GM18508 (cell line): ENCODE measurements at regions not wholly inside any gene's neighbourhood (a gene's known extent, or its start where the extent isn't known, plus 50 kb on each side); places are given as distances from the start of the nearest gene placed in this dataset.
"Not testable (repeated sequence)": the region's sequence is repeated elsewhere in the genome, so short reads cannot be mapped to it uniquely, and the experiment has no call there.

Experiments used
- ATAC-seq: cut with Tn5 transposase; IDR thresholded peaks from one replicate; pipeline ENCODE4 v1.9.1; 2021; ENCODE audit warnings: moderate number of reproducible peaks; ENCODE audit not compliant: insufficient read depth, unreplicated experiment

- no peak for ATAC-seq
These were observed 450.2 kb downstream of the CBLN4 start for GRCh38 chr20:55555075-55555650.

GRCh38 chr20:55544638-55545037 is 460.7 kb downstream of the CBLN4 start:
- no peak for ATAC-seq

- ATAC-seq, result no peak
These were observed 464.8 kb downstream of the CBLN4 start for GRCh38 chr20:55540486-55540885.

- no peak for ATAC-seq
These were observed 465.3 kb downstream of the CBLN4 start for GRCh38 chr20:55540013-55540412.

GRCh38 chr20:55538261-55538908 is 466.9 kb downstream of the CBLN4 start:
- ATAC-seq, result no peak

GRCh38 chr20:55535366-55535765 is 470.0 kb downstream of the CBLN4 start:
- no peak for ATAC-seq

GRCh38 chr20:55533632-55534031 is 471.7 kb downstream of the CBLN4 start:
- ATAC-seq, result no peak

GRCh38 chr20:55530763-55531162 is 474.6 kb downstream of the CBLN4 start:
- ATAC-seq, result no peak

GRCh38 chr20:55528482-55528881 is 476.8 kb downstream of the CBLN4 start:
- no peak for ATAC-seq

GRCh38 chr20:55522296-55522815 is 483.0 kb downstream of the CBLN4 start:
- no peak for ATAC-seq

- ATAC-seq, result not testable (repeated sequence)
These were observed 487.7 kb downstream of the CBLN4 start for GRCh38 chr20:55517584-55517983.

GRCh38 chr20:55515832-55516231 is 489.5 kb downstream of the CBLN4 start:
- ATAC-seq, result no peak

- ATAC-seq, result no peak
These were observed 490.8 kb downstream of the CBLN4 start for GRCh38 chr20:55514531-55514930.

GRCh38 chr20:55513954-55514353 is 491.4 kb downstream of the CBLN4 start:
- ATAC-seq, result no peak

GRCh38 chr20:55500130-55500529 is 505.2 kb downstream of the CBLN4 start:
- no peak for ATAC-seq

GRCh38 chr20:55488593-55488992 is 516.7 kb downstream of the CBLN4 start:
- no peak for ATAC-seq

- ATAC-seq, result no peak
These were observed 526.4 kb downstream of the CBLN4 start for GRCh38 chr20:55478724-55479450.

GRCh38 chr20:55472704-55473103 is 532.6 kb downstream of the CBLN4 start:
- no peak for ATAC-seq

- no peak for ATAC-seq
These were observed 534.0 kb downstream of the CBLN4 start for GRCh38 chr20:55471052-55472006.

GRCh38 chr20:55469074-55469473 is 536.2 kb downstream of the CBLN4 start:
- ATAC-seq, result no peak
